ENCODE measurements at regions not wholly inside any gene's neighbourhood (a gene's known extent, or its start where the extent isn't known, plus 50 kb on each side); places are given as distances from the start of the nearest gene placed in this dataset.

- no peaks in the 10 kb centered on the region for H3K36me3 ChIP-seq
- no peaks in the 10 kb centered on the region for H3K9me3 ChIP-seq
- ATAC-seq (ENCODE audit: insufficient number of reproducible peaks, low FRiP score, low read depth) (no peak), DNase-seq (ENCODE audit: low spot score) (no peak)
- no peak overlapping the region for H3K27ac ChIP-seq
- no peak overlapping the region for H3K4me3 ChIP-seq
- H3K4me1 ChIP-seq (ENCODE audit: control insufficient read depth in 1 of 2, low read depth in 2 of 2), result no peaks in the 10 kb centered on the region
- no peaks in the 10 kb centered on the region for H3K27me3 ChIP-seq (replicated peaks; ENCODE audit: insufficient read depth)
- TF ChIP-seq CTCF (IDR thresholded peaks at IDR 0.05), result no peak
These were observed 508.4 kb downstream of the TFEC start for GRCh38 chr7:115522174-115522573.

GRCh38 chr7:115516341-115516740 is 514.2 kb downstream of the TFEC start:
- ATAC-seq (ENCODE audit: insufficient number of reproducible peaks, low FRiP score, low read depth), result no peak
- no peaks in the 10 kb centered on the region for H3K4me1 ChIP-seq (ENCODE audit: control insufficient read depth in 1 of 2, low read depth in 2 of 2)
- no peaks in the 10 kb centered on the region for H3K9me3 ChIP-seq
- H3K27ac ChIP-seq, result no peak overlapping the region
- no peaks in the 10 kb centered on the region for H3K27me3 ChIP-seq (replicated peaks; ENCODE audit: insufficient read depth)
- H3K4me3 ChIP-seq, result no peak overlapping the region
- TF ChIP-seq CTCF (IDR thresholded peaks at IDR 0.05), result no peak
- H3K36me3 ChIP-seq, result no peaks in the 10 kb centered on the region
- no peak for DNase-seq (ENCODE audit: low spot score)

GRCh38 chr7:115511330-115511729 is 519.2 kb downstream of the TFEC start:
- DNase-seq (ENCODE audit: low spot score), result no peak
- ATAC-seq (ENCODE audit: insufficient number of reproducible peaks, low FRiP score, low read depth), result no peak
- no peaks in the 10 kb centered on the region for H3K9me3 ChIP-seq
- no peaks in the 10 kb centered on the region for H3K27me3 ChIP-seq (replicated peaks; ENCODE audit: insufficient read depth)
- no peak overlapping the region for H3K27ac ChIP-seq
- H3K4me3 ChIP-seq, result no peak overlapping the region
- H3K4me1 ChIP-seq (ENCODE audit: control insufficient read depth in 1 of 2, low read depth in 2 of 2), result no peaks in the 10 kb centered on the region
- no peak for TF ChIP-seq CTCF (IDR thresholded peaks at IDR 0.05)
- no peaks in the 10 kb centered on the region for H3K36me3 ChIP-seq

- no peak overlapping the region for H3K4me3 ChIP-seq
- H3K9me3 ChIP-seq, result no peaks in the 10 kb centered on the region
- H3K4me1 ChIP-seq (ENCODE audit: control insufficient read depth in 1 of 2, low read depth in 2 of 2), result no peaks in the 10 kb centered on the region
- no peak overlapping the region for H3K27ac ChIP-seq
- TF ChIP-seq CTCF (IDR thresholded peaks at IDR 0.05), result no peak
- ATAC-seq (ENCODE audit: insufficient number of reproducible peaks, low FRiP score, low read depth) (no peak), DNase-seq (ENCODE audit: low spot score) (no peak)
- H3K27me3 ChIP-seq (replicated peaks; ENCODE audit: insufficient read depth), result no peaks in the 10 kb centered on the region
- H3K36me3 ChIP-seq, result no peaks in the 10 kb centered on the region
These were observed 525.4 kb downstream of the TFEC start for GRCh38 chr7:115505136-115505535.

- no peaks in the 10 kb centered on the region for H3K4me1 ChIP-seq (ENCODE audit: control insufficient read depth in 1 of 2, low read depth in 2 of 2)
These were observed 530.6 kb downstream of the TFEC start for GRCh38 chr7:115499956-115500355.

More at GRCh38 chr7:115499956-115500355, 530.6 kb downstream of the TFEC start:
- no peak overlapping the region for H3K4me3 ChIP-seq
- H3K36me3 ChIP-seq, result no peaks in the 10 kb centered on the region
- H3K27me3 ChIP-seq (replicated peaks; ENCODE audit: insufficient read depth), result no peaks in the 10 kb centered on the region
- no peak for ATAC-seq (ENCODE audit: insufficient number of reproducible peaks, low FRiP score, low read depth)
- no peak overlapping the region for H3K27ac ChIP-seq
- no peak for TF ChIP-seq CTCF (IDR thresholded peaks at IDR 0.05)
- DNase-seq (ENCODE audit: low spot score), result no peak
- H3K9me3 ChIP-seq, result no peaks in the 10 kb centered on the region

All from thoracic aorta (tissue), 2 donors.